ENCODE measurements at regions not wholly inside any gene's neighbourhood (a gene's known extent, or its start where the extent isn't known, plus 50 kb on each side); places are given as distances from the start of the nearest gene placed in this dataset.
"Not testable (repeated sequence)": the region's sequence is repeated elsewhere in the genome, so short reads cannot be mapped to it uniquely, and the experiment has no call there.

DNA sequence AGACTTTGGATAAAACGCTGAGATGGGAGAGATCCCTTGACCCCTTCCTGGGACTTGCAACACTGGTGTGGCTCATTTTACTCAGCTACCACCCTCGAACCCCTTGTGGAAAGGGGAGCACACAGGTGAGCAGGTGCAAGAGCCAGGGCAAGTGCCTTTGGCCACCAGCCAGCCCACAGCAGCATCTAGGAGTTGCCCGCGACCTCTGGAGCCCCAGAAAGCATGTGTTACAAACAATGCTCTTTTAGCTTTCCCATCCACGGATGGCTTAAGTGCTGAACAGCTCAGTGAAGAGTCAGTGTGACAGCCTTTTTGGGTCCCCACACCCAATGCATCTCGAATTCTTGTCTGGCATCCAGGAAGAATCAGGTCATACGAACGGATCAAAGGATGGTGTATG is 197.8 kb downstream of the MEMO1 start:
- no peak for DNase-seq

DNA sequence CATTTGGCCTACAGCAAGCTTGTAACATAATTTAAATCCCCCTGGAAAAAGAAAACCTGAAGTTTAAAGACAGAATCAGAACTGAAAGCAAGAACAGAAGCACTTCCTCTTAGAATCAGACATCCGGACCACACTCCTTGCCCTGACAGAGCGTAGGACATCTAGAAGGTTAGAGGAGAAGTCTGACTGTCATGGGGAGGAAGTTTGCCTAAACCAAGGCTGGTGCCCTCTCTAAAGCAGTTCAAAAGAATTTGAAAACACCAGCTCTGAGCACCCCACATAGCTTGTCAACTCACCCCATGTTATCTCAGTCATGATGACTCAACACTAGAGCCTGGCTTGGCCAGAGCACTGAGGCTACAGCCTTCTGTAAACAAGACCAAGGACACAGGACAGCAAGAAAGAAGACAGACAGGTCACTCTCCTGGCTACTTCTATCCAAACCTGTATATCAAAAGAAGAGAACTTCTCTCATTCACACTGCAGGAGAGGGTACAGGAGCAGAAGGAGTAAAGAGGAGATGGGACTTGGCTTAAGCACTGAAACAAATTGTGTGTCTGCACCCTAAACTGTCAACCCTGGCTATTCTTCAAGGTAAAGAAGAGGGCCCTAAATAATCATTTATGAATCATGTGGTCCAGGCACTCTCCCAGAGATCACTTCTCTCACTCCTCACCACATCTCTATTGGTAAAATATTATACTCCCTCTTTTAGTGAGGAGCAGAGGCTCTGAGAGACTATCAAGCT is 198.6 kb downstream of the MEMO1 start:
- no peak for DNase-seq

DNA sequence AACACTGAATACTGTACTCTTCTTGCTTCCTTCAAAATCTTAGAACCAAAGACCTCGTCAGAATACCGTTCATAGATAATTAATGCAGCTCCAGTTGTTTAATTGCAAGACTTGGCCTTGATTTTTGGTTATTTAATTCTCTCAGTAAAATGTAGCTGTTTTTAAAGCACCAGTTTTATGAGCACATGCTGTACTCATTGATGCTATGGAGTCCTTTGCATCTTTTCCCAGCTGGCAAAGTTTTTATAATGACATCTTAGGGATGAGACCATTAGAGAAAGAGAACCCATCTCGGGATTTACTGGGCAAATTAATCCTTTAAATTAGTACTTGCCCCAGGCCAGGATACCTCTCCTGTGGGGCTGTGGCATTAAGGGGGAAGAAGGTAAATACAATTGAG is 199.3 kb downstream of the MEMO1 start:
- no peak for DNase-seq

DNA sequence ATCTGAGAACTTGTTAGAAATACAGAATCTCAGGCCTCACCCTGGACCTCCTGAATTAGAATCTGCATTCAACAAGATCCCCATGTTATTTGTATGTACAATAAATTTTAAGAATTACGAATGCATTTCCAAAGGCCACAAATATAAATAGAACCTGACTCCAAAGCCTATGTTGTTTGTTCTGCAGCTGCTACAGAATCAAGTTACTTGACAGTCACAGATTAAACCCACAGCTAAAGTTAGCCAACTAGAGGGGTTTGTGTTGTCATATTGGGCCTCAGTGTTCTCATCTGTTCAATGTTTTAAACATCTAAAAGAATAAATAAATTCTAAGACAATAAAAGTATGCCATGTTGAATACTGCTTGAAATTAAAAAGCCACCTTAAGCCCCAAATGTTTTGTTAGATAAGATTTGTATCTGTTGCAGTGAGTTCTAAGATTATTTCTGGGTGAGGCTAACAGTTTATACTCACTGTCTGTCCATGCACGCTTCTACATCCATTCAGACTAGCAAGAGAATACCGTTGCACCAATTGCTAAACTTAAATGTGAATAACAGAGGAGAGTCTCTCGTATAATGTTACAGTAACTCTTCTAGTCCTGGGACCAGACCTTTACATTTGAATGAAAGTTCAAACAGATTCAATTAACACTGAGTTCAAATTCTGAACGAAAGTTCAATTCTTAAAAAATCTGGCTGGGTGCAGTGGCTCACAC is 200.4 kb downstream of the MEMO1 start:
- DNase-seq = no peak

DNA sequence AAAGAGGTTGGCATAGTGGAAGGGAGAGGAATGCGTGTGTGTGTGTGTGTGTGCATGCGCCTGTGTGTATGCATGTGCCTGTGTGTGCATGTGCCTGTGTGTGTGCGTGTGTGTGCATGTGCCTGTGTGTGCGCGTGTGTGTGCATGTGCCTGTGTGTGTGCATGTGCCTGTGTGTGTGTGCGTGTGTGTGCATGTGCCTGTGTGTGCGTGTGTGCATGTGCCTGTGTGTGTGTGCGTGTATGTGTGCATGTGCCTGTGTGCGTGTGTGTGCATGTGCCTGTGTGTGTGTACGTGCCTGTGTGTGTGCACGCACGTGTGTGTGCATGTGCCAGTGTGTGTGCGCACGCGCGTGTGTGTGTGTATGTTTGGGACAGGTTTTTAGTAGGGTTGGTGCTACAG is 205.1 kb downstream of the MEMO1 start:
- no peak for DNase-seq

DNA sequence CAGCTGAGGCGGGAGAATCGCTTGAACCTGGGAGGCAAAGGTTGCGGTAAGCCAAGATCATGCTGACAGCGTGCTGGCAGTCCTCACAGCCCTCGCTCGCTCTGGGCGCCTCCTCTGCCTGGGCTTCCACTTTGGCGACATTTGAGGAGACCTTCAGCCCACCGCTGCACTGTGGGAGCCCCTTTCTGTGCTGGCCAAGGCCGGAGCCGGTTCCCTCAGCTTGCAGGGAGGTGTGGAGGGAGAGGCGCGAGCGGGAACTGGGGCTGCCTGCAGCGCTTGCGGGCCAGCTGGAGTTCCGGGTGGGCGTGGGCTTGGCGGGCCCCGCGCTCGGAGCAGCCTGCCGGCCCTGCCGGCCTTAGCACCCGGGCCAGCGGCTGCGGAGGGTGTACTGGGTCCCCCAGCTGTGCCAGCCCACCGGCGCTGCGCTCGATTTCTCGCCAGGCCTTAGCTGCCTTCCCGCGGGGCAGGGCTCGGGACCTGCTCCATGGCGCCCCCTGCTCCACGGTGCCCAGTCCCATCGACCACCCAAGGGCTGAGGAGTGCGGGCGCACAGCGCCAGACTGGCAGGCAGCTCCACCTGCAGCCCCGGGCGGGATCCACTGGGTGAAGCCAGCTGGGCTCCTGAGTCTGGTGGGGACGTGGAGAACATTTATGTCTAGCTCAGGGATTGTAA is 207.2 kb downstream of the MEMO1 start:
- not testable (repeated sequence) for DNase-seq

DNA sequence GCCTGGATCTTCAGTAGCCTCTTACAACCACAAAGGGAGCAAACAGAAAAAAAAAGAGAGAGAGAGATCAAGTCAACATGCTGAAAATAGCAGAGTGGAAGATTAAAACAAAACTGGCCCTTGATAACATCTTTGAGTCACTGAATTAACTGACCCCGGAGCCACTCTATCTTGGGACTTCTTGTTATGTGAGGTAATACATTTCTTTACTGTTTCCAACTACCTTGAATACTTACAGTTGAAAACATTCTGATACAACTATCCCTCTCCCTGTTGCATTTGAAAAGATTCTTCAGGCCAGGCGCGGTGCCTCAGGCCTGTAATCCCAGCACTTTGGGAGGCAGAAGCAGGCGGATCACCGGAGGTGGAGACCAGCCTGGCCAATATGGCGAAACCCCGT is 208.1 kb downstream of the MEMO1 start:
- no peak for DNase-seq

DNA sequence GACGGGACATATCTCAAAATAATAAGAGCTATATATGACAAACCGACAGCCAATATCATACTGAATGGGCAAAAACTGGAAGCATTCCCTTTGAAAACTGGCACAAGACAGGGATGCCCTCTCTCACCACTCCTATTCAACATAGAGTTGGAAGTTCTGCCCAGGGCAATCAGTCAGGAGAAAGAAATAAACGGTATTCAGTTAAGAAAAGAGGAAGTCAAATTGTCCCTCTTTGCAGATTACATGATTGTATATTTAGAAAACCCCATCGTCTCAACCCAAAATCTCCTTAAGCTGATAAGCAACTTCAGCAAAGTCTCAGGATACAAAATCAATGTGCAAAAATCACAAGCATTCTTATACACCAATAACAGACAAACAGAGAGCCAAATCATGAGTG is 211.5 kb downstream of the MEMO1 start:
- DNase-seq = not testable (repeated sequence)

DNA sequence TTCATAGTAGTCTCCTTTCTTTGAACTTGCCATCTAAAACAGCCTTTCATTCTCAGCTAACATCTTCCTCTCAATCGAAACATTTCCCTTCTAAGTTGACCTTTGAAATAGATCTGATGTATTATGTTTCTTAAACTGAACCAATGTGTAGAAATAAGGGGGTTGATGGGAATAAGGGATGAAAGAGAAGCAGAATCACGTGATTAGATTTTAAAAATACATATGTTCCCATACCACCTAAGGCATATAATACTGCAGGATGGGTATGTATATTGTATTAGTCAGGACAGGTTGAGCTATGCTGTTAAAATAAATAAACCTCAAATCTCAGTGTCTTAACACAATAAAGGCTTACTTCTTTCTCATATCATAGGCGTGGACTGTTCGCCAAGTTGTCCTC is 207.5 kb upstream of the SRD5A2 start:
- DNase-seq = no peak

DNA sequence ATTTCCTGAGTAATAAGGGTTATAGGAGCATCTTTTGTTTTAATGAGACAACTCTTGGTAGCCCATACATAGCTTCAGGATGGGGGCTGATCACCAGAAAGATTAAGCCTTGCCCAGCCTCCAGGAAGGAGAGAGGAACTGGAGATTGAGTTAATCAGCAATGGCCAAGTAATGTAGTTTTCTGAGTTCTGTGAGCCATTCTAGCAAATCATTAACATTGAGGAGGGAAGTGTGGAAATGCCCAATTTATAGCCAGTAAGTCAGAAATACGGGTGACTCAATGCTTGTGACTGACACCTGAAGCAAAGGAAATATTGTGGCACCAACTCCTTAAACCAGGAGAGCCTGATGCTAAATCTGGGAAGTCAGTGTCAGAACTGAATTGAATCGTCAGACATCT is 205.1 kb upstream of the SRD5A2 start:
- DNase-seq = no peak

DNA sequence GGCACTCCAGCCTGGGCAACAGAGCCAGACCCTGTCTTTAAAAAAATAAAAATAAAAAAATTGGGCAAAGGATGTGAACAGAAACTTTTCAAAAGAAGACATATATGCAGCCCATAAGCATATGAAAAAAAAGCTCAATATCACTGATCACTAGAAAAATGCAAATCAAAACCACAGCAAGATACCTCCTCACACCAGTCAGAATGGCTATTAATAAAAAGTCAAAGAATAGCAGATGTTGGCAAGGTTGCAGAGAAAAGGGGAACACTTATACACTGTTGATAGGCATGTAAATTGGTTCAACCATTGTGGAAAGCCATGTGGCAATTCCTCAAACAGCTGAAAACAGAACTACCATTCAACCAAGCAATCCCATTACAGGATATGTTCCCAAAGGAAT is 204.1 kb upstream of the SRD5A2 start:
- no peak for DNase-seq

DNA sequence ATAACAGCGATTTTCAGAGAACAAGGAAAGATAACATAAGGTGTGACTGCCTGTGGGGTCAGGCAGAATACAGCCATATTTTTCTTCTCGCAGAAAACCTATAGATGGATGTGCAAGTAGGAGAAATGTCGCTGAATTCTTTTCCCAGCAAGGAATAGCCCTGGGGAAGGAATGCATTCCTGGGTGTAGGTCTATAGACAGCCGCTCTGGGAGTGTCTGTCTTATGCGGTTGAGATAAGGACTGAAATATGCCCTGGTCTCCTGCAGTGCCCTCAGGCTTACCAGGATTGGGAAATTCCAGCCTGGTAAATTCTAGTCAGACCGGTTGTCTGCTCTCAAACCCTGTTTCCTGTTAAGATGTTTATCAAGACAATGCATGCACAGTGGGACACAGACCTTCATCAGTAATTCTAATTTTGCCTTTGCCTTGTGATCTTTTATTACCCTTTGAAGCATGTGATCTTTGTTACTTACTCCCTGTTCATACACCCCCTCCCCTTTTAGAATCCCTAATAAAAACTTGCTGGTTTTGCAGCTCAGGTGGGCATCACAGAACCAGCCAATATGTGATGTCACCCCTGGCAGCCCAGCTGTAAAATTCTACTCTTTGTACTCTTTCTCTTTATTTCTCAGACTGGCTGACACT is 202.8 kb upstream of the SRD5A2 start:
- DNase-seq = not testable (repeated sequence)

DNA sequence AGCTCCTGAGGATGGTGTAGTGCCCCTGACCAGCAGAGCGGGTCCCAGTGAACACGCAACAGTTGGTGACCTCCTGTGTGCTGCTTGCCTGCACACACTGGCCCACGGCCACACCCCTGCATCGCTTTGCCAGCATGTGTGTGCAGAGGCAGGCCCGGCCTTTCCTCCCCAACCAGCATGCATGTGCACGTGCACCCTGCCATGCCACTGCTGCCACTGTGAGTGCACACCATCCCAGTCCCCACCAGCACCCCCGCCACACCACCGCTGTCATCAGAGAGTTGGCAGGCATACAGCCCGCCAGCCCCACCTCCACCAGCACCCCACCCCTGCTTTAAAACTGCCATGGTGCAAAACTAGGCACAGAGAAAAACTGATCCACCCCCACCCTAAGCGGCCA is 197.4 kb upstream of the SRD5A2 start:
- no peak for DNase-seq

DNA sequence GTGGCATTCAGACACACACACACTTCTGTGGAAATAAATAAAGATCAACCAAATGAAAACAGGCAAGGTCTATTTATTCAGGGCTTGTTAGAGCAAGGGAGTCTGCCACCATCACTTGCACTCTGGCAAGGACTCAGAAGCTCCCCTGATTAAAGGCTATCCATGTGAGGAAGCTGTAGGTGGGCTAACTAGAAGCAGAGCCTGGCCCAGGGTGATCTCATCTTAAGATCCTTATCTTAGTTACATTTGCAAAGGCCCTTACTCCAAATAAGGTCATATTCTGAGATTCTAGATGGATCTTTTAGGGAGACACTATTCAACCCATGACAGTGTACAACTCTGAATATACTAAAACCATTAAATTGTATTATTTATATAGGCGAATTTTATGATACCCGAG is 190.0 kb upstream of the SRD5A2 start:
- no peak for DNase-seq

DNA sequence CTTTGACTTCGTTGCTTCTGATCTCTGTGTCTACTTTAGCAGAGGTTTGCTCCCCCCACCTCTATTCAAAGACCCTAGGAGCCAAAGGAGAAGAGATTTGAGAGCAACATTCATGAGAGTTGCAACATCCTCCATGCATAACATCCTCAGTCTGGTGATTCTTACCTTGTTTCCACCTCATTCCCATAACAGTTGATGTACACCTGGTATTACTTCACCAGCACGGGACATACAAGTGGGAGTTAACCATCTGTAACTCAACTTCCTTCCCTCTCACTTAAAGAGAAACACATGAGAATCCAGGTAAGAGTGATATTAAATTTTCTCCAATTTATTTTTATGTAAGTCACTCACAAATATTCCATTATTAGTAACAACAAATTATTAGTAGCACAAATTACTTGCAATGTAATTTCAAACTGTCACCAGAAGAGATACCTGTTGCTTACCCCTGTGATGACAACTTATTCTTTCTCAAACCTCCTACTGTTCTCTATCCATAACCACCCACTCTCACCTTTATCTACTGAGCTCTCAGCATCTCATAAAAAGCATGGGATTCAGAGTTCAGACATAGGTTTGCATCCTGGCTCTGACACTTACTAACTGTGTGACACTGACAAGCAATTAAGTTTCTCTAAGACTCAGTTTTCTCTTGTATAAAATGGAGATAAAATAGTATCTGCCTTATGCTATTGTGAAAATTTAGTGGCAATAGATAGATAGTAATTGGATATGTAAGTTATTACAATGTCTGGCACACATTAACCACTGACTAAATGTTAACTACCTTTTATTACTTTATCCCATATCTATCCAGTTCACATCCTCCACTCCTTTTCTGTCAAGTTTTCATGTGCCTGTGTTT is 184.6 kb upstream of the SRD5A2 start:
- DNase-seq = no peak

DNA sequence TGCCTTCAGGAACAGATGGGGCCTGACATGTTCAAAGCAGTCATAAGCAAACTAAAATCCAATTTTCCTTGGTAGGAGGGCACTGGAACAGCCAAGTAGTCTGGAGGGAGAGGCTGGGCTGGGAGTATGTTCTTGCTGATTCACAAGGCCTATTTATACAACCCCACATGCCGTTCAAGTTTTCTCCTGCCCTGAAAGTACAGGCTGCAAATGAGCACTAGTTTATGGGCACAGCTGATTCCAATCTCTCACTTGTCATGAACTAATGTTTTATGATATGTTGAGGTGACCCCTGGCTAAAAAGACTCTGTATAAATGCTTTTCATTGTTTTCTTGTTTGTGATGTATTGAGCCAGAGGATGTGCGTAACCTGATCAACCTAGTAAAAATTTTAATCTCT is 183.4 kb upstream of the SRD5A2 start:
- no peak for DNase-seq

DNA sequence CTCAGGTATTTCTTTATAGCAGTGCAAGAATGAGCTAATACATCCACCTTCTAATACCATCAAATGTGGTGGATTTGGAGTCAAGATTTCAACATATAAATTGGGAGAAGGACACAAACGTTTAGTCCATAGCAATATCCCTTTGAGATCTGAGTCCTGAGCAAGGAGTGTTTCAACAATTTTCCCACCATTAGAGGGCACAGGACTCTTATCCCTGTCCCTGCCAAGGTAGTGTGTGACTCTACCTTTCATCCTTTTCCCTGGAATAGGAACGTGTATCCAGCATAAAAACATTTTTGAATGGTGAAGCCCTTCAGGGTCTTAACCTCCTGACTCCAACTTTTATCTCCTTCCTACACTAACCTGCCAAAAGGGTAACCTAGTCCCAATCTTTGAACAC is 181.3 kb upstream of the SRD5A2 start:
- DNase-seq = no peak

DNA sequence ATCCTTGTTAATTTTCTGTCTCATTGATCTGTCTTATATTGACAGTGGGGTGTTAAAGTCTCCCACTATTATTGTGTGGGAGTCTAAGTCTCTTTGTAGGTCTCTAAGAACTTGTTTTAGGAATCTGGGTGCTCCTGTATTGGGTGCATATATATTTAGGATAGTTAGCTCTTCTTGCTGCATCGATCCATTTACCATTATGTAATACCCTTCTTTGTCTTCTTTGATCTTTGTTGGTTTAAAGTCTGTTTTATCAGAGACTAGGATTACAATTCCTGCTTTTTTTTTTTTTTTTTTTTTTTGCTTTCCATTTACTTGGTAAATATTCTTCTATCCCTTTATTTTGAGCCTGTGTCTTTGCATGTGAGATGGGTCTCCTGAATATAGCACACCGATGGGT is 176.6 kb upstream of the SRD5A2 start:
- not testable (repeated sequence) for DNase-seq

DNA sequence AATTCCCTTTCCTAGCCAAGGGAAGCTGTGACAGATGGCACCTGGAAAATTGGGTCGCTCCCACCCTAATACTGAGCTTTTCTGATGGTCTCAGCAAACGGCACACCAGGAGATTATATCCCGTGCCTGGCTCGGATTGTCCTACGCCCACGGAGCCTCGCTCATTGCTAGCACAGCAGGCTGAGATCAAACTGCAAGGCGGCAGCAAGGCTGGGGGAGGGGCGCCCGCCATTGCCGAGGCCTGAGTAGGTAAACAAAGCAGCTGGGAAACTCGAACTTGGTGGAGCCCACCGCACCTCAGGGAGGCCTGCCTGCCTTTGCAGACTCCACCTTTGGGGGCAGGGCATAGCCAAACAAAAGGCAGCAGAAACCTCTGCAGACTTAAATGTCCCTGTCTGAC is 168.0 kb upstream of the SRD5A2 start:
- DNase-seq = not testable (repeated sequence)

DNA sequence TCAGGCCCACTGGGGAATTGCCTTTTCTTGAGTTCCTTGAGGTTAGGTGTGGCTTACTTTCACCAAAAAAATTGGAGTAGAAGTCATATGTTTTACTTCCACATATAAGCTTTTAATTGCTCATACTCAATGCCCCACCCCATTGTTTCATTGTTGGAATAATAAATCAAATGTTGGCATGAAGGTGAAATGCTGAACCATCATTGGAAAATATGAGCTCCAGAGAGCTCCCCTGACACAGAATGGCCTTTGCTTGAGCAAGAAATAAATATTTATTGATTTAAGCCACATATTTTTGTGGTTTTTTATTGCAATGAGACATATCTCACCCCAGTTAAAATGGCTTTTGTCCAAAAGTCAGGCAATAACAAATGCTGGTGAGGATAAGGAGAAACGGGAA is 167.3 kb upstream of the SRD5A2 start:
- no peak for DNase-seq

DNA sequence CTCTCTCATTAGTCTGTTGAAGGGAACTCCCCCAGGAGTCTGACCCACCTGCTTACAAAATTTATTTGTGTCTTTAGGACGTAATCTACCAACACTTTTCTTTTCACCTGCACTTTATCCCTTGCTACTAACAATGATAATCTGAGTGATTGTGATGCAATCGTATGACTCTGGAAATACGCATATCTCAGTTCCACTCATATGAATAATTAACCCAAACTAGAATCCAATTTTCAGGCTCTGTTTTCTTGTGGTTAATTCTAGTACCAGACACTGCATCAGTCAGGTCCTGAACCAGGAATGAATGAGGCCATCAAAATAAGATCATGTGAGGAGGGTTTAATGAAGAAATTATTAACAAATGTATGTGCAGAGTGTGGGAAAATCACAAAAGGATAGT is 158.4 kb upstream of the SRD5A2 start:
- no peak for DNase-seq

DNA sequence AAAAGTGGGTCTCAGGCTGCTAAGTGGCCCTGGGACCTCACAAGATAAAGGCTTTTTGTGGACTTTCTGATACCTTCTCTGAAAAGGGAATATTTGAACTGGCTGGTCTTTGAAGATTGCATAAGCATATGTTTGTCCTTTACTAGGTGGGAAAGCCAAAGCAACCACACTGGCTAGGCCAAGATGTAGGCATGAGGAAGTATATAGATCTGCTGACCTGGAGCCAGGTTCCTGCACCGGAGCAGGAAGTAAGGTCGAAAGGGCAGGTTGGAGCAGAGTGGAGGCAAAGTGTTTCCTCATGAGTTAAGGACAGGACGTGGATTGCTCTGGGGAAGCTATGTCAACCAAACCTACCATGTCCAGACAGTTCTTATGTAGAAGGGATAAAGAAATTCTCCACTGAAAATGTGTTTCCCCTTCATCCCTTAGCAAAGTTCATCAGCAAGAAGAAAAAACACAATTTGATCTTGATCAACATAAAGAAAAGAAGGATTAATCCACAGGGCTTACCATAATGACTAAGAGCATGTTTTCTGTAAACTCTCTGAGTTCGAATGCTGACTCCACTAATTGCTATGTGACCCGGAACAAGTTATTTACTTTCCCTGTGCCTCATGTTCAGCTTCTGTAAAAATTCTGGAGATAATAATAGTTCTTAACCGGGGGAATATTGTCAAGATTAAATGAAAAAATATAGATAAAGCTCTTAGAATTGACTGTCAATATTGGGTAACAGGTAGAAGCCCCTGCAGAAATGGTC is 156.1 kb upstream of the SRD5A2 start:
- DNase-seq = no peak

Measured in COR-L47 (cell line).